ENCODE measurements at regions not wholly inside any gene's neighbourhood (a gene's known extent, or its start where the extent isn't known, plus 50 kb on each side); places are given as distances from the start of the nearest gene placed in this dataset.
"Not testable (repeated sequence)": the region's sequence is repeated elsewhere in the genome, so short reads cannot be mapped to it uniquely, and the experiment has no call there.

DNA sequence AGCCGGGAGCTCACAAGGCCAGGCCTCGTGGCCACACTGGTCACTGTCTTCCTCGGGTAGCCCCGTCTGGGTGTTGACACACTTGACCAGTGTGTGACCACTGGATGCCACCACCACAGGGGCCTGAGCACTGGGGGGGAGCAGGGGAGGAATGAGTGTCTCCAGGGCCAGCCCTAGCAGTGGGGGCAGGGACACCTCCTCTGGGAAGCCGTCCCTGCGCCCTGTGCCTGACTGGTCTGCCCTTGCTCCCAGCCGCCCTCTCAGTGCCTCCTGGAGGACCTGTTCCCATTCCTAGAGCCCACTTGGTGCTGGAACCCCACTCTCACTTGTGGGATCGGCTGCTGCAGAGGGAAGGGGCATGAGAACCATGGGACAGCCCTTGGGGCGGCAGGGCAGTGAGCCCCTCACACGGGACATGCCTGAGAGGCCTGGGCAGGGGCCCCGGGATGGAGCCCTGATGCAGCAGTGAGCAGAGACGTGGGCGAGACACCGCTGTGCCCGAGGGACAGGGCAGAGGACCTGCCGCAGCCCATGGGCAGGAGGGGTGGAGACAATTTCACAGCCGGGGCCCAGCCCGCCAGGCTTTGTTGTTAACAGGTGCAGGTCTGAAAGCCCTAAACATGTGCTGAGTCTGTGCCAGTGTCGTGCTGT, 121.7 kb upstream of the AKAP13 start:
- TF ChIP-seq, protein P1, sequence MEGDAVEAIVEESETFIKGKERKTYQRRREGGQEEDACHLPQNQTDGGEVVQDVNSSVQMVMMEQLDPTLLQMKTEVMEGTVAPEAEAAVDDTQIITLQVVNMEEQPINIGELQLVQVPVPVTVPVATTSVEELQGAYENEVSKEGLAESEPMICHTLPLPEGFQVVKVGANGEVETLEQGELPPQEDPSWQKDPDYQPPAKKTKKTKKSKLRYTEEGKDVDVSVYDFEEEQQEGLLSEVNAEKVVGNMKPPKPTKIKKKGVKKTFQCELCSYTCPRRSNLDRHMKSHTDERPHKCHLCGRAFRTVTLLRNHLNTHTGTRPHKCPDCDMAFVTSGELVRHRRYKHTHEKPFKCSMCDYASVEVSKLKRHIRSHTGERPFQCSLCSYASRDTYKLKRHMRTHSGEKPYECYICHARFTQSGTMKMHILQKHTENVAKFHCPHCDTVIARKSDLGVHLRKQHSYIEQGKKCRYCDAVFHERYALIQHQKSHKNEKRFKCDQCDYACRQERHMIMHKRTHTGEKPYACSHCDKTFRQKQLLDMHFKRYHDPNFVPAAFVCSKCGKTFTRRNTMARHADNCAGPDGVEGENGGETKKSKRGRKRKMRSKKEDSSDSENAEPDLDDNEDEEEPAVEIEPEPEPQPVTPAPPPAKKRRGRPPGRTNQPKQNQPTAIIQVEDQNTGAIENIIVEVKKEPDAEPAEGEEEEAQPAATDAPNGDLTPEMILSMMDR (IDR thresholded peaks at IDR 0.05), result not testable (repeated sequence)
- not testable (repeated sequence) for TF ChIP-seq POLR2A (IDR thresholded peaks at IDR 0.05)
